ENCODE measurements at regions not wholly inside any gene's neighbourhood (a gene's known extent, or its start where the extent isn't known, plus 50 kb on each side); places are given as distances from the start of the nearest gene placed in this dataset.

GRCh38 chr12:93151079-93151762, 222.1 kb upstream of the EEA1 start:
- Mint-ChIP-seq H3K27me3 (ENCODE audit: low read depth, unreplicated experiment) (no peaks in the 10 kb centered on the region), H3K9me3 (ENCODE audit: unreplicated experiment) (no peaks in the 10 kb centered on the region), H3K36me3 (ENCODE audit: low read depth, unreplicated experiment) (no peaks in the 10 kb centered on the region), H3K4me3 (ENCODE audit: unreplicated experiment) (no peak overlapping the region), H3K27ac (ENCODE audit: unreplicated experiment) (no peak overlapping the region), H3K4me1 (ENCODE audit: low read depth, unreplicated experiment) (peaks cover 3% of the 10 kb centered on the region)
- no peak overlapping the region for H3K4me2 ChIP-seq (ENCODE audit: low read length)
- TF ChIP-seq EZH2 (IDR thresholded peaks at IDR 0.05; ENCODE audit: insufficient read depth, low read length): no peak
- TF ChIP-seq, protein P1, sequence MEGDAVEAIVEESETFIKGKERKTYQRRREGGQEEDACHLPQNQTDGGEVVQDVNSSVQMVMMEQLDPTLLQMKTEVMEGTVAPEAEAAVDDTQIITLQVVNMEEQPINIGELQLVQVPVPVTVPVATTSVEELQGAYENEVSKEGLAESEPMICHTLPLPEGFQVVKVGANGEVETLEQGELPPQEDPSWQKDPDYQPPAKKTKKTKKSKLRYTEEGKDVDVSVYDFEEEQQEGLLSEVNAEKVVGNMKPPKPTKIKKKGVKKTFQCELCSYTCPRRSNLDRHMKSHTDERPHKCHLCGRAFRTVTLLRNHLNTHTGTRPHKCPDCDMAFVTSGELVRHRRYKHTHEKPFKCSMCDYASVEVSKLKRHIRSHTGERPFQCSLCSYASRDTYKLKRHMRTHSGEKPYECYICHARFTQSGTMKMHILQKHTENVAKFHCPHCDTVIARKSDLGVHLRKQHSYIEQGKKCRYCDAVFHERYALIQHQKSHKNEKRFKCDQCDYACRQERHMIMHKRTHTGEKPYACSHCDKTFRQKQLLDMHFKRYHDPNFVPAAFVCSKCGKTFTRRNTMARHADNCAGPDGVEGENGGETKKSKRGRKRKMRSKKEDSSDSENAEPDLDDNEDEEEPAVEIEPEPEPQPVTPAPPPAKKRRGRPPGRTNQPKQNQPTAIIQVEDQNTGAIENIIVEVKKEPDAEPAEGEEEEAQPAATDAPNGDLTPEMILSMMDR (IDR thresholded peaks at IDR 0.05; ENCODE audit: insufficient read depth, low read depth, low read length): no peak
- H4K20me1 ChIP-seq (ENCODE audit: insufficient read depth, low read length): no peaks in the 10 kb centered on the region
- H3K79me2 ChIP-seq (ENCODE audit: insufficient read depth, low read length): no peaks in the 10 kb centered on the region
- H3K9ac ChIP-seq (ENCODE audit: low read length): no peak overlapping the region
- H3K9me3 ChIP-seq (ENCODE audit: insufficient read depth, low read depth, low read length): no peaks in the 10 kb centered on the region
- FAIRE-seq (no peak), DNase-seq (ENCODE audit: low read depth) (no peak)
- no peak overlapping the region for H3K27ac ChIP-seq (ENCODE audit: low read depth, low read length)
- H3K36me3 ChIP-seq (ENCODE audit: insufficient read depth, low read length): no peaks in the 10 kb centered on the region
- H2AFZ ChIP-seq (ENCODE audit: low read depth, low read length): no peak overlapping the region
- H3K4me1 ChIP-seq (ENCODE audit: insufficient read depth, low read length): no peaks in the 10 kb centered on the region
- no peaks in the 10 kb centered on the region for H3K27me3 ChIP-seq (ENCODE audit: insufficient read depth, low read length)
- H3K4me3 ChIP-seq (ENCODE audit: insufficient read depth, low read depth, low read length): no peak overlapping the region

DNA sequence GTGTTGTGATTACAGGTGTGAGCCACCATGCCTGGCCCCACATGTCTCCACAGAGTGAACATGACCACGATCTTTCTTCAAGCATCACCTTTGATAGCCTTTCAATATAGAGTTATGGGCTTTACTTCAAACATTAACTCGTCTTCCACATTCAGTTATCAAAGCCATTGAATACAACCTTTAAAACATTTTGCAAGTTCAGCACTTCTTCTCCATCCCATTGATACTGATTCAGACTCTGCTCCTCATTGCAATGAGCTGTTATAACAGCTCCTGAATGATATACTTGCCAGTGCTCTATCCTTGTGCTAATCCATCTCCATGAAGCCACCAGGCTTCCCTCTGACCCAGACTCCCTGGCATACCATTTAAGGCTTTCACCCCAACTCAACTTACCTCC, 223.5 kb upstream of the EEA1 start:
- H4K20me1 ChIP-seq (ENCODE audit: insufficient read depth, low read length): no peaks in the 10 kb centered on the region
- no peaks in the 10 kb centered on the region for H3K79me2 ChIP-seq (ENCODE audit: insufficient read depth, low read length)
- H3K36me3 ChIP-seq (ENCODE audit: insufficient read depth, low read length): no peaks in the 10 kb centered on the region
- no peaks in the 10 kb centered on the region for H3K36me3 Mint-ChIP-seq (ENCODE audit: low read depth, unreplicated experiment)
- no peak overlapping the region for H3K27ac ChIP-seq (ENCODE audit: low read depth, low read length)
- no peak overlapping the region for H3K4me3 Mint-ChIP-seq (ENCODE audit: unreplicated experiment)
- H3K9me3 ChIP-seq (ENCODE audit: insufficient read depth, low read depth, low read length): no peaks in the 10 kb centered on the region
- no peaks in the 10 kb centered on the region for H3K4me1 ChIP-seq (ENCODE audit: insufficient read depth, low read length)
- FAIRE-seq: no peak
- H3K27ac Mint-ChIP-seq (ENCODE audit: unreplicated experiment): no peak overlapping the region
- H3K4me1 Mint-ChIP-seq (ENCODE audit: low read depth, unreplicated experiment): no peaks in the 10 kb centered on the region
- TF ChIP-seq EZH2 (IDR thresholded peaks at IDR 0.05; ENCODE audit: insufficient read depth, low read length): no peak
- TF ChIP-seq, protein P1 (IDR thresholded peaks at IDR 0.05; ENCODE audit: insufficient read depth, low read depth, low read length): no peak
- H2AFZ ChIP-seq (ENCODE audit: low read depth, low read length): no peak overlapping the region
- no peak for DNase-seq (ENCODE audit: low read depth)
- no peak overlapping the region for H3K4me2 ChIP-seq (ENCODE audit: low read length)
- no peaks in the 10 kb centered on the region for H3K27me3 ChIP-seq (ENCODE audit: insufficient read depth, low read length)
- H3K9ac ChIP-seq (ENCODE audit: low read length): no peak overlapping the region
- H3K4me3 ChIP-seq (ENCODE audit: insufficient read depth, low read depth, low read length): no peak overlapping the region
- no peaks in the 10 kb centered on the region for H3K27me3 Mint-ChIP-seq (ENCODE audit: low read depth, unreplicated experiment)
- no peaks in the 10 kb centered on the region for H3K9me3 Mint-ChIP-seq (ENCODE audit: unreplicated experiment)

DNA sequence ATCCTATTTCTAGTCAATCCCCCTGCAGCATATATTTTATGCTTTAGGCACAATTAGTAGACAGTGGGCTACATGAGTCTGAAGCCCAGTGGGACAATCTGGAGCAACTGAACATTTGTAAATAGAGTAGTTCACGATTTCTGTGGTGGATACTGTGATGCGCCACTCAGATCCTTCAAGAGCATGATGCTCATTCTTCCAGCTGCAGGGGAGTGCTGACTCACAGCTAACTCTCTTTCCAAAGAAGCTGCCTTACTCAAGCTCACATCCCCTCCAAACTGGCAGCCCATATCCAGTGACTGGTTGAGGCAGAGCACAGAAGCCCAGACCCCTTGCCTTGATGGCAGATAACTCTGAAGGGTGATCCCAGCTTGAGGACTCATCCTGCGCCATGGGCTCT, 224.2 kb upstream of the EEA1 start:
- H3K27me3 Mint-ChIP-seq (ENCODE audit: low read depth, unreplicated experiment): no peaks in the 10 kb centered on the region
- H3K36me3 ChIP-seq (ENCODE audit: insufficient read depth, low read length): no peaks in the 10 kb centered on the region
- H2AFZ ChIP-seq (ENCODE audit: low read depth, low read length): peak overlapping the region; percentile 14
- H3K27ac Mint-ChIP-seq (ENCODE audit: unreplicated experiment): no peak overlapping the region
- H3K79me2 ChIP-seq (ENCODE audit: insufficient read depth, low read length): no peaks in the 10 kb centered on the region
- no peak for FAIRE-seq
- H3K4me1 Mint-ChIP-seq (ENCODE audit: low read depth, unreplicated experiment): no peaks in the 10 kb centered on the region
- H3K4me3 ChIP-seq (ENCODE audit: insufficient read depth, low read depth, low read length): no peak overlapping the region
- H3K9ac ChIP-seq (ENCODE audit: low read length): no peak overlapping the region
- no peak overlapping the region for H3K4me2 ChIP-seq (ENCODE audit: low read length)
- H3K4me3 Mint-ChIP-seq (ENCODE audit: unreplicated experiment): no peak overlapping the region
- no peaks in the 10 kb centered on the region for H3K4me1 ChIP-seq (ENCODE audit: insufficient read depth, low read length)
- no peak overlapping the region for H3K27ac ChIP-seq (ENCODE audit: low read depth, low read length)
- no peaks in the 10 kb centered on the region for H4K20me1 ChIP-seq (ENCODE audit: insufficient read depth, low read length)
- no peaks in the 10 kb centered on the region for H3K27me3 ChIP-seq (ENCODE audit: insufficient read depth, low read length)
- TF ChIP-seq EZH2 (IDR thresholded peaks at IDR 0.05; ENCODE audit: insufficient read depth, low read length): no peak
- TF ChIP-seq, protein P1 (IDR thresholded peaks at IDR 0.05; ENCODE audit: insufficient read depth, low read depth, low read length): no peak
- H3K9me3 Mint-ChIP-seq (ENCODE audit: unreplicated experiment): peaks cover under 1% of the 10 kb centered on the region
- H3K36me3 Mint-ChIP-seq (ENCODE audit: low read depth, unreplicated experiment): no peaks in the 10 kb centered on the region
- peaks cover 2% of the 10 kb centered on the region for H3K9me3 ChIP-seq (ENCODE audit: insufficient read depth, low read depth, low read length)
- peak; percentile 63 for DNase-seq (ENCODE audit: low read depth)

All from astrocyte (in vitro differentiated cells and primary cell).